ENCODE measurements at regions not wholly inside any gene's neighbourhood (a gene's known extent, or its start where the extent isn't known, plus 50 kb on each side); places are given as distances from the start of the nearest gene placed in this dataset.
"Not testable (repeated sequence)": the region's sequence is repeated elsewhere in the genome, so short reads cannot be mapped to it uniquely, and the experiment has no call there.

- no peak for DNase-seq (ENCODE audit: low spot score)
Observed at GRCh38 chr20:12201289-12201991, 283.7 kb downstream of the BTBD3 start.

- DNase-seq (ENCODE audit: low spot score) = no peak
Observed at GRCh38 chr20:12203399-12203798, 285.7 kb downstream of the BTBD3 start.

GRCh38 chr20:12203981-12204380, 286.3 kb downstream of the BTBD3 start:
- no peak for DNase-seq (ENCODE audit: low spot score)

- DNase-seq (ENCODE audit: low spot score) = no peak
Observed at GRCh38 chr20:12207875-12208274, 290.2 kb downstream of the BTBD3 start.

GRCh38 chr20:12210591-12210990, 292.9 kb downstream of the BTBD3 start:
- no peak for DNase-seq (ENCODE audit: low spot score)

GRCh38 chr20:12211361-12211760, 293.7 kb downstream of the BTBD3 start:
- DNase-seq (ENCODE audit: low spot score) = no peak

- DNase-seq (ENCODE audit: low spot score) = no peak
Observed at GRCh38 chr20:12217382-12217781, 299.7 kb downstream of the BTBD3 start.

- DNase-seq (ENCODE audit: low spot score) = no peak
Observed at GRCh38 chr20:12219798-12220197, 302.1 kb downstream of the BTBD3 start.

- no peak for DNase-seq (ENCODE audit: low spot score)
Observed at GRCh38 chr20:12223057-12223456, 305.4 kb downstream of the BTBD3 start.

- no peak for DNase-seq (ENCODE audit: low spot score)
Observed at GRCh38 chr20:12225898-12226297, 308.2 kb downstream of the BTBD3 start.

- DNase-seq (ENCODE audit: low spot score) = no peak
Observed at GRCh38 chr20:12229891-12230290, 312.2 kb downstream of the BTBD3 start.

- DNase-seq (ENCODE audit: low spot score) = peak; percentile 91
Observed at GRCh38 chr20:12237772-12238171, 320.1 kb downstream of the BTBD3 start.

GRCh38 chr20:12241065-12241464, 323.4 kb downstream of the BTBD3 start:
- no peak for DNase-seq (ENCODE audit: low spot score)

- no peak for DNase-seq (ENCODE audit: low spot score)
Observed at GRCh38 chr20:12243327-12243726, 325.6 kb downstream of the BTBD3 start.

- DNase-seq (ENCODE audit: low spot score) = no peak
Observed at GRCh38 chr20:12248481-12248880, 330.8 kb downstream of the BTBD3 start.

GRCh38 chr20:12250661-12251060, 333.0 kb downstream of the BTBD3 start:
- DNase-seq (ENCODE audit: low spot score) = not testable (repeated sequence)

GRCh38 chr20:12252793-12253192, 335.1 kb downstream of the BTBD3 start:
- DNase-seq (ENCODE audit: low spot score) = no peak

GRCh38 chr20:12255461-12255970, 337.8 kb downstream of the BTBD3 start:
- no peak for DNase-seq (ENCODE audit: low spot score)

- no peak for DNase-seq (ENCODE audit: low spot score)
Observed at GRCh38 chr20:12256806-12257205, 339.1 kb downstream of the BTBD3 start.

GRCh38 chr20:12262747-12263146, 345.1 kb downstream of the BTBD3 start:
- no peak for DNase-seq (ENCODE audit: low spot score)

GRCh38 chr20:12264711-12265110, 347.0 kb downstream of the BTBD3 start:
- no peak for DNase-seq (ENCODE audit: low spot score)

- no peak for DNase-seq (ENCODE audit: low spot score)
Observed at GRCh38 chr20:12265662-12266061, 348.0 kb downstream of the BTBD3 start.

GRCh38 chr20:12269579-12269978, 351.9 kb downstream of the BTBD3 start:
- DNase-seq (ENCODE audit: low spot score) = no peak

- DNase-seq (ENCODE audit: low spot score) = no peak
Observed at GRCh38 chr20:12270863-12271262, 353.2 kb downstream of the BTBD3 start.

Data from putamen (tissue), 1 donor.